GM23338 (cell line): ENCODE measurements at regions not wholly inside any gene's neighbourhood (a gene's known extent, or its start where the extent isn't known, plus 50 kb on each side); places are given as distances from the start of the nearest gene placed in this dataset.

Experiments used
- ATAC-seq: fragments of 200-7000 bp; cut with Tn5 transposase; 3 replicates; pipeline ENCODE4 v1.9.1; 2020
- DNase-seq: peaks from one replicate; pipeline ENCODE4 v3.0.0-alpha.2; 2015; ENCODE audit warnings: low spot score
- H2AFZ ChIP-seq: fragments of 200-600 bp; sonication (generic); 2 replicates; pipeline ENCODE4 v1.8.0; 2016; ENCODE audit warnings: antibody characterized with exemption, mild to moderate bottlenecking, moderate library complexity
- H3F3A ChIP-seq: fragments of 200-600 bp; sonication (generic); replicated peaks from 2 replicates; pipeline ENCODE4 v1.8.0; 2017; ENCODE audit warnings: antibody characterized with exemption, mixed run types, low read depth
- H3K27ac ChIP-seq: fragments of 200-600 bp; sonication (generic); 2 replicates; pipeline ENCODE4 v1.6.1; 2016; ENCODE audit warnings: low read depth
- H3K27me3 ChIP-seq: fragments of 200-600 bp; sonication (generic); 2 replicates; pipeline ENCODE4 v1.8.0; 2016; ENCODE audit warnings: mild to moderate bottlenecking, mixed run types, moderate library complexity; ENCODE audit not compliant: insufficient read depth
- H3K36me3 ChIP-seq: fragments of 200-600 bp; sonication (generic); 2 replicates; pipeline ENCODE4 v1.8.0; 2016; ENCODE audit warnings: mild to moderate bottlenecking; ENCODE audit not compliant: insufficient read depth
- H3K4me1 ChIP-seq: fragments of 200-600 bp; sonication (generic); 2 replicates; pipeline ENCODE4 v1.8.0; 2016; ENCODE audit warnings: mild to moderate bottlenecking, moderate library complexity; ENCODE audit not compliant: insufficient read depth
- H3K4me2 ChIP-seq: fragments of 200-600 bp; sonication (generic); 2 replicates; pipeline ENCODE4 v1.7.1; 2017; ENCODE audit warnings: mixed run types
- H3K4me3 ChIP-seq: fragments of 200-600 bp; sonication (generic); 2 replicates; pipeline ENCODE4 v1.6.1; 2016; ENCODE audit warnings: mixed run types
- H3K79me2 ChIP-seq: fragments of 200-600 bp; sonication (generic); replicated peaks from 2 replicates; pipeline ENCODE4 v1.8.0; 2017; ENCODE audit warnings: mild to moderate bottlenecking; ENCODE audit not compliant: insufficient read depth
- H3K9me2 ChIP-seq: fragments of 200-600 bp; sonication (generic); 2 replicates; pipeline ENCODE4 v1.8.0; 2017; ENCODE audit not compliant: insufficient read depth
- H4K20me1 ChIP-seq: fragments of 200-600 bp; sonication (generic); replicated peaks from 2 replicates; pipeline ENCODE4 v1.8.0; 2017; ENCODE audit warnings: mild to moderate bottlenecking; ENCODE audit not compliant: insufficient read depth
- H3K27ac Mint-ChIP-seq: 2 replicates; pipeline ENCODE4 v1.8.0; 2020; ENCODE audit warnings: inconsistent platforms, mild to moderate bottlenecking, moderate library complexity, mixed read lengths
- H3K27me3 Mint-ChIP-seq: 3 replicates; pipeline ENCODE4 v1.8.0; 2022; ENCODE audit warnings: low read depth, mild to moderate bottlenecking, moderate library complexity, mixed read lengths, inconsistent platforms; ENCODE audit not compliant: insufficient read depth, poor library complexity
- H3K36me3 Mint-ChIP-seq: 3 replicates; pipeline ENCODE4 v1.8.0; 2021; ENCODE audit warnings: low read depth, mild to moderate bottlenecking, inconsistent platforms, moderate library complexity, mixed read lengths
- H3K4me1 Mint-ChIP-seq: 3 replicates; pipeline ENCODE4 v1.8.0; 2020; ENCODE audit warnings: mild to moderate bottlenecking, inconsistent platforms, mixed read lengths
- H3K4me3 Mint-ChIP-seq: 3 replicates; pipeline ENCODE4 v1.8.0; 2021; ENCODE audit warnings: moderate library complexity, mild to moderate bottlenecking, inconsistent platforms, mixed read lengths
- H3K9me3 Mint-ChIP-seq: 3 replicates; pipeline ENCODE4 v1.8.0; 2020; ENCODE audit warnings: moderate library complexity, mild to moderate bottlenecking, inconsistent platforms, mixed read lengths
- CREB1 ChIP-seq: fragments of 250-450 bp; sonication (Bioruptor Pico); IDR thresholded peaks from 2 replicates; pipeline ENCODE4 v1.5.0; 2020; ENCODE audit warnings: low read depth, mild to moderate bottlenecking, moderate library complexity
- EZH2 ChIP-seq: fragments of 200-600 bp; sonication (generic); IDR thresholded peaks from one replicate; pipeline ENCODE4 v1.8.0; 2017; ENCODE audit warnings: antibody characterized with exemption, mild to moderate bottlenecking, low read depth; ENCODE audit not compliant: unreplicated experiment
- EZH2phosphoT487 ChIP-seq: fragments of 200-600 bp; sonication (generic); IDR thresholded peaks from one replicate; pipeline ENCODE4 v1.8.1; 2018; ENCODE audit warnings: antibody characterized with exemption; ENCODE audit not compliant: unreplicated experiment
- JUNB ChIP-seq: IDR thresholded peaks from one replicate; pipeline ENCODE4 v1.6.1; 2016; ENCODE audit warnings: antibody characterized with exemption; ENCODE audit not compliant: unreplicated experiment
- NANOG ChIP-seq: IDR thresholded peaks from 2 replicates; pipeline ENCODE4 v1.6.1; 2016; ENCODE audit warnings: antibody characterized with exemption, borderline replicate concordance
- POLR2AphosphoS5 ChIP-seq: IDR thresholded peaks from 2 replicates; pipeline ENCODE4 v1.6.1; 2016; ENCODE audit warnings: antibody characterized with exemption, low read depth
- STAT1 ChIP-seq: IDR thresholded peaks from one replicate; pipeline ENCODE4 v1.6.1; 2016; ENCODE audit warnings: antibody characterized with exemption; ENCODE audit not compliant: unreplicated experiment
- ZNF114 ChIP-seq: fragments of 250-450 bp; sonication (Bioruptor Pico); IDR thresholded peaks from 2 replicates; pipeline ENCODE4 v1.5.0; 2020; ENCODE audit warnings: mild to moderate bottlenecking, moderate library complexity
- ZNF331 ChIP-seq: fragments of 250-450 bp; sonication (Bioruptor Pico); IDR thresholded peaks from 2 replicates; pipeline ENCODE4 v1.5.0; 2020; ENCODE audit warnings: low read depth, mild to moderate bottlenecking, moderate library complexity
- TF ChIP-seq, protein P1 (sequence below): fragments of 250-450 bp; sonication (Bioruptor Pico); IDR thresholded peaks from 2 replicates; pipeline ENCODE4 v1.5.0; 2020; ENCODE audit warnings: mild to moderate bottlenecking, moderate library complexity
- TF ChIP-seq, protein P2 (sequence below): IDR thresholded peaks from one replicate; pipeline ENCODE4 v1.6.1; 2018; ENCODE audit warnings: antibody characterized with exemption; ENCODE audit not compliant: unreplicated experiment
- TF ChIP-seq, protein P3 (sequence below), 2 experiments: fragments of 200-600 bp in 1 of 2; sonication (generic) in 1 of 2; conservative IDR thresholded peaks; 2 replicates each; pipeline versions ENCODE4 v1.5.1 to v1.6.1; 2016 to 2017; ENCODE audit warnings: antibody characterized with exemption in 2 of 2, low read depth in 2 of 2, mild to moderate bottlenecking in 2 of 2, moderate library complexity in 1 of 2
- TF ChIP-seq, protein P4 (sequence below): IDR thresholded peaks from 2 replicates; pipeline ENCODE4 v1.6.1; 2016; ENCODE audit warnings: antibody characterized with exemption

DNA sequence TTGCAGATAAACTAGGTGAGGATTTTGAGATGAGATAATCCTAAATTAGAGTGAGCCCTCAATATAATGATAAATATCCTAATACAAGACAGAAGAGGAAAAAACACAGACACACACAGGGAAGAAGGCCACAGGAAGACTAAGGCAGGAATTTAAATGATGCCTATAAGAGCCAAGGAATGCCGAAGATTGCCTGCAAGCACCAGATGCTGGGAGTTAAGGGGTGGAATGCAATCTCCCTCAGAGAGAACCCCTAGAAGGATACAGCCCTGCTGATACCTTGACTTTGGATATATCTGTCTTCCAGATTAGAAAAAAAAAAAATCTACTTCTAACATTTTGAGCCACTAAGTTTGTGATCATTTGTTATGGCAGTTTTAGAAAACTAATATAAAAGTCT is 299.7 kb upstream of the PRMT6 start:
- Histone ChIP-seq H3K36me3 (no peaks in the 10 kb centered on the region), H3K4me3 (no peak overlapping the region), H3K4me2 (no peak overlapping the region), H3K79me2 (no peaks in the 10 kb centered on the region), H4K20me1 (no peaks in the 10 kb centered on the region), H3K27ac (no peak overlapping the region), H3K4me1 (0 out of 2 replicates have a peak, but pooled peaks cover 7% of the 10 kb centered on the region), H3K27me3 (no peaks in the 10 kb centered on the region), H2AFZ (no peak overlapping the region), H3K9me2 (no peaks in the 10 kb centered on the region), H3F3A (no peaks in the 10 kb centered on the region)
- TF ChIP-seq STAT1 (no peak), EZH2phosphoT487 (no peak), EZH2 (no peak), ZNF114 (CRISPR knock-in tag) (no peak), NANOG (no peak), ZNF331 (CRISPR knock-in tag) (no peak), POLR2AphosphoS5 (no peak), CREB1 (CRISPR knock-in tag) (no peak), JUNB (no peak)
- TF ChIP-seq, protein P1, sequence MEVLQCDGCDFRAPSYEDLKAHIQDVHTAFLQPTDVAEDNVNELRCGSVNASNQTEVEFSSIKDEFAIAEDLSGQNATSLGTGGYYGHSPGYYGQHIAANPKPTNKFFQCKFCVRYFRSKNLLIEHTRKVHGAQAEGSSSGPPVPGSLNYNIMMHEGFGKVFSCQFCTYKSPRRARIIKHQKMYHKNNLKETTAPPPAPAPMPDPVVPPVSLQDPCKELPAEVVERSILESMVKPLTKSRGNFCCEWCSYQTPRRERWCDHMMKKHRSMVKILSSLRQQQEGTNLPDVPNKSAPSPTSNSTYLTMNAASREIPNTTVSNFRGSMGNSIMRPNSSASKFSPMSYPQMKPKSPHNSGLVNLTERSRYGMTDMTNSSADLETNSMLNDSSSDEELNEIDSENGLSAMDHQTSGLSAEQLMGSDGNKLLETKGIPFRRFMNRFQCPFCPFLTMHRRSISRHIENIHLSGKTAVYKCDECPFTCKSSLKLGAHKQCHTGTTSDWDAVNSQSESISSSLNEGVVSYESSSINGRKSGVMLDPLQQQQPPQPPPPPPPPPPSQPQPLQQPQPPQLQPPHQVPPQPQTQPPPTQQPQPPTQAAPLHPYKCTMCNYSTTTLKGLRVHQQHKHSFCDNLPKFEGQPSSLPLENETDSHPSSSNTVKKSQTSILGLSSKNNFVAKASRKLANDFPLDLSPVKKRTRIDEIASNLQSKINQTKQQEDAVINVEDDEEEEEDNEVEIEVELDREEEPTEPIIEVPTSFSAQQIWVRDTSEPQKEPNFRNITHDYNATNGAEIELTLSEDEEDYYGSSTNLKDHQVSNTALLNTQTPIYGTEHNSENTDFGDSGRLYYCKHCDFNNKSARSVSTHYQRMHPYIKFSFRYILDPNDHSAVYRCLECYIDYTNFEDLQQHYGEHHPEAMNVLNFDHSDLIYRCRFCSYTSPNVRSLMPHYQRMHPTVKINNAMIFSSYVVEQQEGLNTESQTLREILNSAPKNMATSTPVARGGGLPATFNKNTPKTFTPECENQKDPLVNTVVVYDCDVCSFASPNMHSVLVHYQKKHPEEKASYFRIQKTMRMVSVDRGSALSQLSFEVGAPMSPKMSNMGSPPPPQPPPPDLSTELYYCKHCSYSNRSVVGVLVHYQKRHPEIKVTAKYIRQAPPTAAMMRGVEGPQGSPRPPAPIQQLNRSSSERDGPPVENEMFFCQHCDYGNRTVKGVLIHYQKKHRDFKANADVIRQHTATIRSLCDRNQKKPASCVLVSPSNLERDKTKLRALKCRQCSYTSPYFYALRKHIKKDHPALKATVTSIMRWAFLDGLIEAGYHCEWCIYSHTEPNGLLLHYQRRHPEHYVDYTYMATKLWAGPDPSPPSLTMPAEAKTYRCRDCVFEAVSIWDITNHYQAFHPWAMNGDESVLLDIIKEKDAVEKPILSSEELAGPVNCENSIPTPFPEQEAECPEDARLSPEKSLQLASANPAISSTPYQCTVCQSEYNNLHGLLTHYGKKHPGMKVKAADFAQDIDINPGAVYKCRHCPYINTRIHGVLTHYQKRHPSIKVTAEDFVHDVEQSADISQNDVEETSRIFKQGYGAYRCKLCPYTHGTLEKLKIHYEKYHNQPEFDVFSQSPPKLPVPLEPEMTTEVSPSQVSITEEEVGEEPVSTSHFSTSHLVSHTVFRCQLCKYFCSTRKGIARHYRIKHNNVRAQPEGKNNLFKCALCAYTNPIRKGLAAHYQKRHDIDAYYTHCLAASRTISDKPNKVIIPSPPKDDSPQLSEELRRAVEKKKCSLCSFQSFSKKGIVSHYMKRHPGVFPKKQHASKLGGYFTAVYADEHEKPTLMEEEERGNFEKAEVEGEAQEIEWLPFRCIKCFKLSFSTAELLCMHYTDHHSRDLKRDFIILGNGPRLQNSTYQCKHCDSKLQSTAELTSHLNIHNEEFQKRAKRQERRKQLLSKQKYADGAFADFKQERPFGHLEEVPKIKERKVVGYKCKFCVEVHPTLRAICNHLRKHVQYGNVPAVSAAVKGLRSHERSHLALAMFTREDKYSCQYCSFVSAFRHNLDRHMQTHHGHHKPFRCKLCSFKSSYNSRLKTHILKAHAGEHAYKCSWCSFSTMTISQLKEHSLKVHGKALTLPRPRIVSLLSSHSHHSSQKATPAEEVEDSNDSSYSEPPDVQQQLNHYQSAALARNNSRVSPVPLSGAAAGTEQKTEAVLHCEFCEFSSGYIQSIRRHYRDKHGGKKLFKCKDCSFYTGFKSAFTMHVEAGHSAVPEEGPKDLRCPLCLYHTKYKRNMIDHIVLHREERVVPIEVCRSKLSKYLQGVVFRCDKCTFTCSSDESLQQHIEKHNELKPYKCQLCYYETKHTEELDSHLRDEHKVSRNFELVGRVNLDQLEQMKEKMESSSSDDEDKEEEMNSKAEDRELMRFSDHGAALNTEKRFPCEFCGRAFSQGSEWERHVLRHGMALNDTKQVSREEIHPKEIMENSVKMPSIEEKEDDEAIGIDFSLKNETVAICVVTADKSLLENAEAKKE (CRISPR knock-in tag): no peak
- TF ChIP-seq, protein P2, sequence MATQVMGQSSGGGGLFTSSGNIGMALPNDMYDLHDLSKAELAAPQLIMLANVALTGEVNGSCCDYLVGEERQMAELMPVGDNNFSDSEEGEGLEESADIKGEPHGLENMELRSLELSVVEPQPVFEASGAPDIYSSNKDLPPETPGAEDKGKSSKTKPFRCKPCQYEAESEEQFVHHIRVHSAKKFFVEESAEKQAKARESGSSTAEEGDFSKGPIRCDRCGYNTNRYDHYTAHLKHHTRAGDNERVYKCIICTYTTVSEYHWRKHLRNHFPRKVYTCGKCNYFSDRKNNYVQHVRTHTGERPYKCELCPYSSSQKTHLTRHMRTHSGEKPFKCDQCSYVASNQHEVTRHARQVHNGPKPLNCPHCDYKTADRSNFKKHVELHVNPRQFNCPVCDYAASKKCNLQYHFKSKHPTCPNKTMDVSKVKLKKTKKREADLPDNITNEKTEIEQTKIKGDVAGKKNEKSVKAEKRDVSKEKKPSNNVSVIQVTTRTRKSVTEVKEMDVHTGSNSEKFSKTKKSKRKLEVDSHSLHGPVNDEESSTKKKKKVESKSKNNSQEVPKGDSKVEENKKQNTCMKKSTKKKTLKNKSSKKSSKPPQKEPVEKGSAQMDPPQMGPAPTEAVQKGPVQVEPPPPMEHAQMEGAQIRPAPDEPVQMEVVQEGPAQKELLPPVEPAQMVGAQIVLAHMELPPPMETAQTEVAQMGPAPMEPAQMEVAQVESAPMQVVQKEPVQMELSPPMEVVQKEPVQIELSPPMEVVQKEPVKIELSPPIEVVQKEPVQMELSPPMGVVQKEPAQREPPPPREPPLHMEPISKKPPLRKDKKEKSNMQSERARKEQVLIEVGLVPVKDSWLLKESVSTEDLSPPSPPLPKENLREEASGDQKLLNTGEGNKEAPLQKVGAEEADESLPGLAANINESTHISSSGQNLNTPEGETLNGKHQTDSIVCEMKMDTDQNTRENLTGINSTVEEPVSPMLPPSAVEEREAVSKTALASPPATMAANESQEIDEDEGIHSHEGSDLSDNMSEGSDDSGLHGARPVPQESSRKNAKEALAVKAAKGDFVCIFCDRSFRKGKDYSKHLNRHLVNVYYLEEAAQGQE: no peak
- TF ChIP-seq, protein P3, sequence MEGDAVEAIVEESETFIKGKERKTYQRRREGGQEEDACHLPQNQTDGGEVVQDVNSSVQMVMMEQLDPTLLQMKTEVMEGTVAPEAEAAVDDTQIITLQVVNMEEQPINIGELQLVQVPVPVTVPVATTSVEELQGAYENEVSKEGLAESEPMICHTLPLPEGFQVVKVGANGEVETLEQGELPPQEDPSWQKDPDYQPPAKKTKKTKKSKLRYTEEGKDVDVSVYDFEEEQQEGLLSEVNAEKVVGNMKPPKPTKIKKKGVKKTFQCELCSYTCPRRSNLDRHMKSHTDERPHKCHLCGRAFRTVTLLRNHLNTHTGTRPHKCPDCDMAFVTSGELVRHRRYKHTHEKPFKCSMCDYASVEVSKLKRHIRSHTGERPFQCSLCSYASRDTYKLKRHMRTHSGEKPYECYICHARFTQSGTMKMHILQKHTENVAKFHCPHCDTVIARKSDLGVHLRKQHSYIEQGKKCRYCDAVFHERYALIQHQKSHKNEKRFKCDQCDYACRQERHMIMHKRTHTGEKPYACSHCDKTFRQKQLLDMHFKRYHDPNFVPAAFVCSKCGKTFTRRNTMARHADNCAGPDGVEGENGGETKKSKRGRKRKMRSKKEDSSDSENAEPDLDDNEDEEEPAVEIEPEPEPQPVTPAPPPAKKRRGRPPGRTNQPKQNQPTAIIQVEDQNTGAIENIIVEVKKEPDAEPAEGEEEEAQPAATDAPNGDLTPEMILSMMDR (conservative IDR thresholded peaks at IDR 0.05; ENCODE audit: low read depth in 2 of 2): no peak
- TF ChIP-seq, protein P4, sequence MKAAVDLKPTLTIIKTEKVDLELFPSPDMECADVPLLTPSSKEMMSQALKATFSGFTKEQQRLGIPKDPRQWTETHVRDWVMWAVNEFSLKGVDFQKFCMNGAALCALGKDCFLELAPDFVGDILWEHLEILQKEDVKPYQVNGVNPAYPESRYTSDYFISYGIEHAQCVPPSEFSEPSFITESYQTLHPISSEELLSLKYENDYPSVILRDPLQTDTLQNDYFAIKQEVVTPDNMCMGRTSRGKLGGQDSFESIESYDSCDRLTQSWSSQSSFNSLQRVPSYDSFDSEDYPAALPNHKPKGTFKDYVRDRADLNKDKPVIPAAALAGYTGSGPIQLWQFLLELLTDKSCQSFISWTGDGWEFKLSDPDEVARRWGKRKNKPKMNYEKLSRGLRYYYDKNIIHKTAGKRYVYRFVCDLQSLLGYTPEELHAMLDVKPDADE: no peak
- H3K9me3 Mint-ChIP-seq: no peaks in the 10 kb centered on the region
- no peak overlapping the region for H3K4me3 Mint-ChIP-seq
- peak; percentile 75 for ATAC-seq
- H3K27me3 Mint-ChIP-seq: no peaks in the 10 kb centered on the region
- no peaks in the 10 kb centered on the region for H3K36me3 Mint-ChIP-seq
- no peak overlapping the region for H3K27ac Mint-ChIP-seq
- peak; percentile 66 for DNase-seq
- peaks cover 17% of the 10 kb centered on the region for H3K4me1 Mint-ChIP-seq
